GM21515 (cell line): ENCODE measurements at regions not wholly inside any gene's neighbourhood (a gene's known extent, or its start where the extent isn't known, plus 50 kb on each side); places are given as distances from the start of the nearest gene placed in this dataset.

ENCODE experiments used
- ATAC-seq: cut with Tn5 transposase; IDR thresholded peaks from one replicate; pipeline ENCODE4 v1.9.1; 2021; ENCODE audit not compliant: unreplicated experiment

DNA sequence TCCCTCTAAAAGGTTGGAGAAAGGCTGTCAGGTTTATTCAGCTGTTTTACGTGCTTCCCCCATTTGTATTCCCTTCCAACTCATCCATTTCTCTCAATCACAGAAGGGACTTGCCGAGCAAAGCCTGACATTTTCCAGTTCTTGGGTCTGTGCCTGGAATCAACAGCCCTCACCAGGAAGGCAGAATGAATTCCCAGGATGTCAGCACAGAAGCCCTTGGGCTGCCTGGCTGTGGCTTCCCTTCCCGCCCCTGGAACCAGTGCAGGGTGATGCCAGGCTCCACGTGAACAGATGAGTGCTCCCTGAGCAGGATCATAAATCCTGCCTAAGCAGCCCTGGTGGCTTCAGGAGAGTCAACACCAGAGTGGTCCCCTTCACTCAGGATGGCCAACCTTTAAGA lies 86.1 kb upstream of the CD83 start:
- ATAC-seq, result no peak

- ATAC-seq, result no peak
Observed at GRCh38 chr6:14035071-14035847, 82.3 kb upstream of the CD83 start.

DNA sequence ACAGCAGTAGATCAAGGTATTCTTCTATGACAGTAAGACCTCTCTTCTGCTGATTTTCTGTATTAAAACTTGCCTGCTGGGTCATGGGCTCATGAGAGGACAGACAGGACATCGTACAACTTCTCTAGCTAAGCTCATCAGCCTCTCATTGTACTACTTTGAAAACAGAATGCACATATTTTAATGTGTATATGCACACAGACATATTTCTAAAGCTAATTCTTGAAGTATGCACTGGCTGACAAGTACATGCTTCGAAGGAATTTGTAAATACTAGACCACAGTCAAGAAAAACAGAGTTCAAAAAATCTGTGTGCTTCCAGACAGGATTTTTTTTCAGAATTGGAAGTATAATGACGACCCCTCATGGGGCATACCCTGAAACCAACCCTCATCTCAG lies 81.7 kb upstream of the CD83 start:
- no peak for ATAC-seq

DNA sequence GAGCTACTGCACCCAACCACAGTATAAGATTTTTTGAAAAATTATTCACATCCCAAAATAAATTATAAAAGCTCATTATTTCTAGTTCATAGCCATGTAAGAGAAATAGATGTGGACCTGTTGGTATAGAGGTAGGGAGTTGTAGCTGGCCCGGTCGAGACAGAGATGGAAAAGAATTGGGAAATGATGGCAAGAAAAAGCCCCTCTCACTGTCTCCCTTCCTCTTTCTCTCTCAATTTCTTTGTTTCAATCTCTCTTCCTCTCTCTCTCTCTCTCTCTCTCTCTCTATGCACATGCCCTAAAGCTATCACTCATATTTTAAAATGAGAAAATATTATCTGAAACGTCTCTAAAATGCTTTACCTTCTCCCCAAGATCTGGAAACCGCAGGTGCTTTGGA lies 80.7 kb upstream of the CD83 start:
- ATAC-seq, result no peak

- ATAC-seq, result no peak
Observed at GRCh38 chr6:14037402-14038277, 79.9 kb upstream of the CD83 start.

- no peak for ATAC-seq
Observed at GRCh38 chr6:14038467-14039437, 78.8 kb upstream of the CD83 start.

DNA sequence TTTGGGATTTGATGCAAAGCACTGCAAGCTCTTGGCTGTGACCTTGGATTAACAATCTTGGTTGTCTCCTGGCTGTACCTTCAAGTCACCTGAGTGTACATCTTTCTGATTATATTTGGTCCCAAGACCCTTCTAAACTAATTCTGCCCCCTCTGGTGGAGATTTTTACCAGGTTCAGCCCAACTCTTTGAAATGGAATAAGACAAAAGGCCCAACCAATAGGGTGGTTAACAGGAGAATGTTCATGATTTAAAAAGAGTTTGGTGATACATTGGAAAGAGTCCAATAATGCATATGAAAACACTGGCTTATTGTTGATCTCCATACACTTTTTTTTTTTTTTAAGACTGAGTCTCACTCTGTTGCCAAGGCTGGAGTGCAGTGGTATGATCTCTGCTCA lies 77.5 kb upstream of the CD83 start:
- ATAC-seq, result no peak

DNA sequence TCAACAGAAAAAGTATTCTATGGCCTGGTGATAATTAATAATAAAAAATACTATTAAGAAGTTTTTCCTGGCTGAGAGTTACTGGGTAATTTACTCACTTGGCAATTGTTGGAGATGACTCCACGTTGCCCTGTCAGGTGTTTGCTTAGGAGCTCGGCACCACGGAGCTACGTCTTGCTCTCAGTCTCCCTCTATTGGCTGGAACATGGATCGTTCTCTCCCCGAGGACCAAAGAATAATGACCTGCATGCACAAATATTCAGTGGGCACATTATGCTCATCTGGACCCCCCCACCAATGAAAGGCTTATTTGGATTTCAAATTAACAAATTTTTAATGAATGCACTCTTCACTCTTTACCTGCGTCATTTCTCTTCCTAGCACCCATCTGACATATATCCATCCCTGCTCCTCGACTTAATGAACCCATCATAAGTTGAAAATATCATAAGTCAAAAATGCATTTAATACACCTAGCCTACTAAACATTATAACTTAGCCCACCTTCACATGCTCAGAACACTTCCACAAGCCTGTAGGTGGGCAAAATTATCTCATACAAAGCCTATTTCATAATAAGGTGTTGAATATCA lies 71.0 kb upstream of the CD83 start:
- ATAC-seq, result peak; percentile 70

GRCh38 chr6:14047151-14047740 lies 70.3 kb upstream of the CD83 start:
- no peak for ATAC-seq

DNA sequence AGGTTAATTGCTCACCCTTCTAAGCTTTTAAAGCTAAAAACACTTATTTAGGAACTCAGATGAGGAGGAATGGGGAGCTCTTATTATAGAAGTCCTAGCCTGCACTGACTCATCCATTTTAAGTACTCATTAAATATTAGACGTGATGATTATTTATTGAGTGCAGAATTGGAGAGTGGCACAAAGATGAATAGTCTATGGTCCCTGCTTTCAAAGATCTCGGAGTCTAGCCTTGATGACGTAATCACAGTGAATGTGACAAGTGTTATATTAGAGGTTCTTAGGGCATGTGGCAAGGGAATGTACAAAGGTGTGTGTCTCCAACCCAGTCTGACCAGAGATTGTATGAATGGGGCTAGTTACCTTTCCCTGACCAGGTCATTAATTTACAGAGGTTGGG lies 68.7 kb upstream of the CD83 start:
- ATAC-seq, result no peak

GRCh38 chr6:14051355-14051754 lies 66.2 kb upstream of the CD83 start:
- ATAC-seq, result no peak

DNA sequence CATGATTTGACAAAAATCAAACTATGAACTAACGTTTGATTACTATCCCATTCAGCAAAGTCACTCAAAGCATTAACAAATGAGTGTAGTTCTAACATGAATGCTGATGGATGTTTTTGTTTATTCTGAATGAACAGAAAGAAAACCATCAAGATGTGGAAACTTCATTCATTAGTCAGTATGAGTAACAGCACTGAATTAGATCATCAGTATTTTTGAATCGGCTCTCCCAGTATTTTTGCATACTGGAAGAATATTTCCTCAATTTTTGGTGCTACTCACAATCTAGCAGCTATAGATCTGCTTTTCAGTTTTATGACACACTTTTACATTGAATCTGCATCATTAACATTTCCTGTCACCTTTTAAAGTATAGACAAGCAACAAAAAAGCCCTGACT lies 63.8 kb upstream of the CD83 start:
- no peak for ATAC-seq

GRCh38 chr6:14055541-14055940 lies 62.0 kb upstream of the CD83 start:
- ATAC-seq, result no peak

DNA sequence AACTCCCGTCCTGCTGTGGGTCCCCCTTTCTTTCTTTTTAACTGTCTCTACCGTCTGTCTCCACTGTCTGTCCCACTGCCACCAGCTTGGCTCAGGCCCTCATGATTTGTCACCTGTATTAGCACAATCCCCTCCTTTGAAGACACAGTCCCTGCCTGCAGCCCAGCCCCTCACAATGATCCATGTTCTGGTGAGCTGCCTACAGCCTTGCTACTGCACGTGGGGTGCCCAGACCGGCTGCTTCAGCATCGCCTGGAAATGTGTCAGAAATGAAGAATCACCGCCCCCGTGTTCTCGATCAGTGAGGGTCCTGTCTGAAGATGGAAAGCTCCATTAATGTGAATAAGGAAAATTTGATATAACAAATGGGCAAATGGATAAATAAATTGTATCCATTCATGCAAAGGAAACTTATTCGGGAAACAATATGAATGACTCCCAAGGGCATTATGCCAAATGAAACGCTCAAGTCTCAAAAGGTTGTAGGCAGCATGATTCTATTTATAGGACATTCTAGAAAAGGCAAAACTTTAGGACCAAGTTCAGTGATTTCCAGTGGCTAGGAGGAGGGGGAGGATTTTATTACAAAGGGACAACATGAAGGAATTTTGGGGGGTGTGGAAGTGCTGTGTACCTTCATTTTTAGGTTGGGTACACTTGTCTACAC lies 59.4 kb upstream of the CD83 start:
- no peak for ATAC-seq

DNA sequence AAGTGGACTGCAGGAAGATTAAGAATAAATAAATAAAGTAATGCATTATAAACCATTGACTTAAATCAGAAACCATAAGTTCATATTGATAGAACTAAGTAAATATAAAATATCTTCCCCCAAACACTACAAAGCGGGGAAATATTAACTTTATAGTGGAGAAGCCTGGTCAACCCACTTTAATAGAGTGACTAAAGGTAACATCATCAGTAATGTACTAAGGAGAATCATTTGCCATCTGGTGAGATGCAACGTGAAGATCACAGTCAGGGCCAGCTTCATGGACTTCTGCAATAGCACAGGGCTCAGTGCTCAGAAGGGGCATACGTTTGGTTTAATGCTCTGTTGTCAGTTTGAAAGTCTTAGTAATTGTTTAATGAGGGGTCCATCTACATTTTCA lies 58.8 kb upstream of the CD83 start:
- no peak for ATAC-seq

- no peak for ATAC-seq
Observed at GRCh38 chr6:14059791-14060436, 57.7 kb upstream of the CD83 start.

GRCh38 chr6:14060971-14061370 lies 56.6 kb upstream of the CD83 start:
- ATAC-seq, result no peak

- no peak for ATAC-seq
Observed at GRCh38 chr6:14061643-14062042, 55.9 kb upstream of the CD83 start.

GRCh38 chr6:14062345-14063029 lies 55.1 kb upstream of the CD83 start:
- ATAC-seq, result no peak
